Naive B cell (primary cell): ENCODE measurements at regions not wholly inside any gene's neighbourhood (a gene's known extent, or its start where the extent isn't known, plus 50 kb on each side); places are given as distances from the start of the nearest gene placed in this dataset.
A peak's percentile ranks its signal among the peaks of the same experiment; 100 is the strongest.

Experiments
- ATAC-seq, 2 donors: fragments of 150-1000 bp; cut with Tn5 transposase; 2 replicates each; pipeline ENCODE4 v1.10.0; 2021; ENCODE audit warnings: low read depth in 2 of 2, mild to moderate bottlenecking in 2 of 2, moderate library complexity in 2 of 2
- DNase-seq: peaks from one replicate; pipeline ENCODE4 v3.0.0; 2022
- H3K27ac Mint-ChIP-seq, 6 donors: one replicate each; pipeline ENCODE4 v1.8.0; 2020 to 2022; ENCODE audit warnings: mild to moderate bottlenecking in 6 of 6, mixed read lengths in 6 of 6, moderate library complexity in 5 of 6, inconsistent platforms in 2 of 6
- H3K27me3 Mint-ChIP-seq, 3 donors: one replicate each; pipeline ENCODE4 v1.8.0; 2021 to 2022; ENCODE audit warnings: mixed read lengths in 3 of 3, mild to moderate bottlenecking in 1 of 3
- H3K36me3 Mint-ChIP-seq, 2 donors: one replicate each; pipeline ENCODE4 v1.8.0; 2020 to 2022; ENCODE audit warnings: mixed read lengths in 2 of 2, inconsistent platforms in 1 of 2, mild to moderate bottlenecking in 1 of 2
- H3K4me1 Mint-ChIP-seq, 3 donors: one replicate each; pipeline ENCODE4 v1.8.0; 2020 to 2022; ENCODE audit warnings: mixed read lengths in 3 of 3, inconsistent platforms in 1 of 3, mild to moderate bottlenecking in 1 of 3, moderate library complexity in 1 of 3
- H3K4me3 Mint-ChIP-seq, 8 donors: one replicate each; pipeline ENCODE4 v1.8.0; 2020 to 2022; ENCODE audit warnings: mild to moderate bottlenecking in 8 of 8, mixed read lengths in 8 of 8, moderate library complexity in 8 of 8, inconsistent platforms in 2 of 8
- H3K9me3 Mint-ChIP-seq, 7 donors: one replicate each; pipeline ENCODE4 v1.8.0; 2020 to 2022; ENCODE audit warnings: mixed read lengths in 7 of 7, mild to moderate bottlenecking in 5 of 7, inconsistent platforms in 2 of 7, moderate library complexity in 1 of 7

DNA sequence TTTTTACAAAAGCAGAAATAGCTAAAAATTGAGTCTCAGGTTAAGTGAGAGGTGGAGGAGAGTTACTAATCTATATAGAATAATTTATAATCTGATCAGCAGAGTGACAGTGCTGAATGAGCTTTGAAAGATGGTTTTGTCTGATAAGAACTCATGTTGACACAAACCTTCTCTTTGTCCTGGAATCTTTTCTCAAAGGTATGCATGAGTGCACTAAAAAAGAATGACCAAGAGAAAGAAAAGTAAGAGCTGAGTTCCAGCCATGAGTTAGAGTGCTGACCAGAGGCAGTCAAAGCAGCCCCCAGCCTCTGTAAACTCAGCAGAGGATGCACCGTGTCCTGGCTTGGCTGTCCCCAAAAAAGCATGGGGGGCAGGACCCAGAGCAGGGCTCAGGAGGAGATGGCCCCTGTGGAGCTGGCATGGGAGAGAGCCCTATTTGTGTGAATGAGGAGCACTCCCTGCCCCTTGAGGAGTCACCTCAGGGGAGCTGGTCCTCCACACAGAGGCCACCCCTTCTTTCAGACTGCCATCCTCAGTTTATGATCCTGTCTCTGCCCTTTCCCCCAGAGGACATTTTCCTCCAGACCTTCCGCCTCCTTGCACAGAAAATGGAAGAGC lies 129.8 kb downstream of the SEC23A start:
- Mint-ChIP-seq H3K9me3 (peaks cover 0 to 16% (median 12%) of the 10 kb centered on the region in 7 donors), H3K4me3 (no peak overlapping the region), H3K4me1 (no peaks in the 10 kb centered on the region), H3K36me3 (no peaks in the 10 kb centered on the region), H3K27me3 (peaks cover 0 to 4% (median 0%) of the 10 kb centered on the region in 3 donors), H3K27ac (no peak overlapping the region)
- ATAC-seq (no peak), DNase-seq (no peak)

- ATAC-seq (no peak), DNase-seq (no peak)
- H3K27me3 Mint-ChIP-seq = no peaks in the 10 kb centered on the region
- no peaks in the 10 kb centered on the region for H3K4me1 Mint-ChIP-seq
- no peaks in the 10 kb centered on the region for H3K36me3 Mint-ChIP-seq
- no peak overlapping the region for H3K27ac Mint-ChIP-seq
- no peak overlapping the region for H3K4me3 Mint-ChIP-seq
- H3K9me3 Mint-ChIP-seq = peaks cover 0 to 16% (median 11%) of the 10 kb centered on the region in 7 donors
Measured at GRCh38 chr14:38972511-38972910, 130.5 kb downstream of the SEC23A start.

DNA sequence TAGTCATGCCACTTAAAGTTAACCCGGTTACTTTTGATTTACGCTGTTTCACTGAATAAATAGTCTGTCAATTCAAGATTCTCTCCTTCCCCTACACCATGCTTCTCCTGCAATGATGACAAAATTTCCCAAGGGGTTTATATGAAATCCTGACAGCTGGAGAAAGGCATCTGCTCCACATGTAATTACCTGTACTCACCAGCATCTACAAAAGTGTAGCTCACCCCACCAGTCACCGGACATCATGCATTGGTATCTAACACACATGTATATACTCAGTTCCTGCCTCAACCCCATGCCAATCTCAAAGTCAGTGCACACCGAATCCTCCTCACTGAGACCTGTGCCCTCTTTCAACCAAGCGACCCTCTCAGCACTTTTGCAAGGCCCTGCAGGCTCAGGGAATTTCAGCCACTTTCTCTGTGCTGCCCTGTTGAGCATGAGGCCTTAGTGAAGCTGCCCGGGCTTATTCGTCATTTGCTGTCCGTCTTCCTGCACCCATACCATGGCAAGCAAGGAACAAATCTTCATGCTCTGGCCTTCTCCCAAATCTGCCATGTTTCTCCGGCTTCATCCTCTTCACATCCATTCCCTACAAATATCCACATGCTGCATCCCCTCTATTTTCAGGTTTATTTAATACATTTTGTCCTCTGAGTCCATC lies 131.6 kb downstream of the SEC23A start:
- Mint-ChIP-seq H3K36me3 (no peaks in the 10 kb centered on the region), H3K4me1 (no peaks in the 10 kb centered on the region), H3K4me3 (no peak overlapping the region), H3K27me3 (no peaks in the 10 kb centered on the region), H3K9me3 (peaks cover 0 to 16% (median 5%) of the 10 kb centered on the region in 7 donors), H3K27ac (no peak overlapping the region)
- ATAC-seq = no peak
- no peak for DNase-seq

- H3K27ac Mint-ChIP-seq = no peak overlapping the region
- DNase-seq (no peak), ATAC-seq (no peak)
- no peak overlapping the region for H3K4me3 Mint-ChIP-seq
- H3K9me3 Mint-ChIP-seq = peaks cover 0 to 11% (median 0%) of the 10 kb centered on the region in 7 donors
- H3K4me1 Mint-ChIP-seq = no peaks in the 10 kb centered on the region
- H3K36me3 Mint-ChIP-seq = no peaks in the 10 kb centered on the region
- peaks cover 0 to 8% (median 6%) of the 10 kb centered on the region in 3 donors for H3K27me3 Mint-ChIP-seq
Measured at GRCh38 chr14:38964630-38965029, 138.4 kb downstream of the SEC23A start.

DNA sequence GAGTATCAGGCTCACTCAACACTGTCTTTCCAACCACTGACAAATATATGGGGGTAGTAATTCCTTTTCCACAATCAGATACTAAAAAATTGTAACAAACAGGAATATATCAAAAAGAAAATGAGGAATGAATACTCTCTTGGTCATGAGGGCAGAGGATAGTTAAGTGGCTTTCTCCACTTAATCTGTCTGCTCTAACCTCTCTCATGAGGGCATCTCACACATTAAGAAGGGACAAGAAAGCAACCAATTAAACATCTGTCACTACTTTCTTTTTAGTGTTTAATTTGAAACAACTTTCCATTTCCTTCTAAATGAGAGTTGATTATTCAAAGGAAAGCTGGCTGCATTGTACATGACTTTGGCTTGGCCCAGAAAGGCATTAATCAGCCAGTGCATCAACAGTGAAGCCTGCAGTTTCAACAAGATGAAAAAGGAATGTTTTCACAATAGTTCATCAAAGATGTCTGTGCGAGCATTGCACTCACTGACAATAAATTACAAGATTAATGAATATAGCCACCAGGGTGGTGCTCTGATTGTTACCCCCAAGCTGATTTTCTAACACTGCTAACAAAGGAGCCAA lies 142.0 kb downstream of the SEC23A start:
- Mint-ChIP-seq H3K36me3 (no peaks in the 10 kb centered on the region), H3K4me1 (no peaks in the 10 kb centered on the region), H3K27me3 (peaks cover 6 to 8% (median 6%) of the 10 kb centered on the region in 3 donors), H3K27ac (no peak overlapping the region), H3K9me3 (peaks cover 0 to under 1% (median 0%) of the 10 kb centered on the region in 7 donors), H3K4me3 (no peak overlapping the region)
- DNase-seq (no peak), ATAC-seq (no peak)

DNA sequence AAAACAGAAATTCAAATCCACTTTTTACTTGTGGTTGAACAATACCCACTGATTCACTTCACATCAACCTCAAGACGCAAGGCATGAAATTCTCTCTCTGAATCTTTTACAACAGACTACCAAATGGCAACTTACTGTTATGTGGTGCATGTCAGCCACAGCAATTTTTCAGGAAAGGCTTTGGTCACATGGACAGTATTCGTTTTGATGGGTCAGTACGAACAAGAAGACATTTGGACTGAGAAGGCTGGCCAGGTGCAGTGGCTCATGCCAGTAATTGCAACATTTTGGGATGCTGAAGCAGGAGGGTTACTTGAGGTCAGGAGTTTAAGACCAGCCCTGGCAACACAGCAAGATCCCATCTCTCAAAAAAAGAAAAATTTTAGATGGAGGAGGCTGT lies 144.0 kb downstream of the SEC23A start:
- no peak overlapping the region for H3K27ac Mint-ChIP-seq
- H3K4me1 Mint-ChIP-seq = no peaks in the 10 kb centered on the region
- H3K36me3 Mint-ChIP-seq = no peaks in the 10 kb centered on the region
- H3K9me3 Mint-ChIP-seq = no peaks in the 10 kb centered on the region
- ATAC-seq (no peak), DNase-seq (no peak)
- no peak overlapping the region for H3K4me3 Mint-ChIP-seq
- H3K27me3 Mint-ChIP-seq = peaks cover 6 to 11% (median 8%) of the 10 kb centered on the region in 3 donors

GRCh38 chr14:38958589-38958988 lies 144.4 kb downstream of the SEC23A start:
- no peak for DNase-seq
- peaks cover 9 to 11% (median 9%) of the 10 kb centered on the region in 3 donors for H3K27me3 Mint-ChIP-seq
- no peak overlapping the region for H3K4me3 Mint-ChIP-seq
- no peaks in the 10 kb centered on the region for H3K36me3 Mint-ChIP-seq
- ATAC-seq = no peak
- no peak overlapping the region for H3K27ac Mint-ChIP-seq
- H3K9me3 Mint-ChIP-seq = no peaks in the 10 kb centered on the region
- no peaks in the 10 kb centered on the region for H3K4me1 Mint-ChIP-seq

GRCh38 chr14:38951451-38951850 lies 151.6 kb downstream of the SEC23A start:
- ATAC-seq (no peak), DNase-seq (no peak)
- no peaks in the 10 kb centered on the region for H3K9me3 Mint-ChIP-seq
- no peak overlapping the region for H3K27ac Mint-ChIP-seq
- no peak overlapping the region for H3K4me3 Mint-ChIP-seq
- H3K4me1 Mint-ChIP-seq = no peaks in the 10 kb centered on the region
- H3K36me3 Mint-ChIP-seq = no peaks in the 10 kb centered on the region
- H3K27me3 Mint-ChIP-seq = peaks cover 6 to 9% (median 6%) of the 10 kb centered on the region in 3 donors

- DNase-seq (no peak), ATAC-seq (no peak)
- Mint-ChIP-seq H3K4me1 (no peaks in the 10 kb centered on the region), H3K9me3 (no peaks in the 10 kb centered on the region), H3K27ac (no peak overlapping the region), H3K36me3 (no peaks in the 10 kb centered on the region), H3K4me3 (peak overlapping the region in 2 of 8 donors; percentile 32 to 52), H3K27me3 (peaks cover 5 to 6% (median 6%) of the 10 kb centered on the region in 3 donors)
Measured at GRCh38 chr14:38950676-38951075, 152.4 kb downstream of the SEC23A start.

DNA sequence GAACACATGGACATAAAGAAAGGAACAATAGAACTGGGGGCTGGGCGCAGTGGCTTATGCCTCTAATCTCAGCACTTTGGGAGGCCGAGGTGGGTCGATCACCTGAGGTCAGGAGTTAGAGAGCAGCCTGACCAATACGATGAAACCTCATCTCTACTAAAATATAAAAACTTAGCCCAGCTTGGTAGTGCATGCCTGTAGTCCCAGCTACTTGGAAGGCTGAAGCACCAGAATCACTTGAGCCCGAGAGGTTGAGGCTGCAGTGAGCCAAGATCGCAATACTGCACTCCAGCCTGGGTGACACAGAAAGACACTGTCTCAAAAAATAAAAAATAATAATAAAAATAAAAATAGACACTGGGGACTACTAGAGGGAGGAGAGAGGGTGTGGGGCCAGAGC lies 154.5 kb downstream of the SEC23A start:
- H3K4me3 Mint-ChIP-seq = no peak overlapping the region
- no peak overlapping the region for H3K27ac Mint-ChIP-seq
- H3K4me1 Mint-ChIP-seq = no peaks in the 10 kb centered on the region
- no peak for ATAC-seq
- DNase-seq = no peak
- no peaks in the 10 kb centered on the region for H3K36me3 Mint-ChIP-seq
- peaks cover 2 to 5% (median 4%) of the 10 kb centered on the region in 3 donors for H3K27me3 Mint-ChIP-seq
- H3K9me3 Mint-ChIP-seq = peaks cover 0 to 3% (median 0%) of the 10 kb centered on the region in 7 donors

- Mint-ChIP-seq H3K4me1 (no peaks in the 10 kb centered on the region), H3K9me3 (peaks cover 0 to 3% (median 0%) of the 10 kb centered on the region in 7 donors), H3K27me3 (peaks cover 0 to 4% (median under 1%) of the 10 kb centered on the region in 3 donors), H3K36me3 (no peaks in the 10 kb centered on the region), H3K27ac (no peak overlapping the region), H3K4me3 (no peak overlapping the region)
- ATAC-seq (no peak), DNase-seq (no peak)
Measured at GRCh38 chr14:38948171-38948570, 154.9 kb downstream of the SEC23A start.

- peaks cover 0 to 3% (median 0%) of the 10 kb centered on the region in 7 donors for H3K9me3 Mint-ChIP-seq
- ATAC-seq (no peak), DNase-seq (no peak)
- H3K27ac Mint-ChIP-seq = no peak overlapping the region
- H3K27me3 Mint-ChIP-seq = no peaks in the 10 kb centered on the region
- no peak overlapping the region for H3K4me3 Mint-ChIP-seq
- H3K4me1 Mint-ChIP-seq = no peaks in the 10 kb centered on the region
- no peaks in the 10 kb centered on the region for H3K36me3 Mint-ChIP-seq
Measured at GRCh38 chr14:38947343-38947742, 155.7 kb downstream of the SEC23A start.

DNA sequence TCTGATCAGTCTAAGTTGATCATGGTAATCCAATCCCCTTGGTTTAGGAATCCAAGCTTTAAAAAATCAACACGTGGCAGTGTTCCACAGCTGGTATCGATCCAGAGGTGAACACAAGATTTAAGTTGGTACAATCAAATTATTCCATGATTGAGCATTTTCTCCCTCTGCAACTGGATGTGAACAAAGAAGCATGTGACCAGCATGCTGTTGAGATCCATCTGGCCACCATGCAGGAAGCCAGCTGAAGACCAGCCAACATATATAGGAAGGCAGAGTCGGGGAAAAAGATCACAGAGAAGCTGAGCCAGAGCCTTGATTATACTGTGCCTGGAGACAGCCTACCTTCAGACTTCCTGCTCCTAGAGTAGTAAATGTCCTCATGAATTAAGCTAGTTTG lies 158.3 kb downstream of the SEC23A start:
- Mint-ChIP-seq H3K27me3 (no peaks in the 10 kb centered on the region), H3K4me3 (no peak overlapping the region), H3K4me1 (no peaks in the 10 kb centered on the region), H3K36me3 (no peaks in the 10 kb centered on the region), H3K27ac (no peak overlapping the region), H3K9me3 (peaks cover 0 to 4% (median 0%) of the 10 kb centered on the region in 7 donors)
- ATAC-seq (no peak), DNase-seq (no peak)

DNA sequence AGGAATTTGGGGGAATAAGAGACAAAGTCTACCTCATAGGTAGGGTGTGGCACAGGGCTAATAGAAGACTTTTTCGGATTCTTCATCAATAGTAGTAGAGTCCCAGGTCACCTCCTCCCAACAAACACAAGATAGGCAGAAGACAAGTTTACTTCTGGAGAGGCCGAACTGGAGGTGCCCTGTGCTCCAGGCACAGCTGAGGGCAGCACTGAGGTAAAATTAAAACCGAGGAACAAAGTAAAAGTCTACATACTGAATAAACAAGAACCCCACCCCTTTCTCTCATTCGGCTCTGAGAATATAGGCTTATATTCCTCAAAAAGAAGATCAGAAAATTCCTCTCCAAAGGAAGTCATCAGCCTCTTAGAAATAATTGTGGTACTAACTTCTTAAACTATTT lies 161.5 kb downstream of the SEC23A start:
- no peak for ATAC-seq

More for the DNA sequence above, 161.5 kb downstream of the SEC23A start:
- Mint-ChIP-seq H3K4me1 (no peaks in the 10 kb centered on the region), H3K27me3 (no peaks in the 10 kb centered on the region), H3K9me3 (peaks cover 0 to 16% (median 6%) of the 10 kb centered on the region in 7 donors), H3K4me3 (no peak overlapping the region), H3K27ac (no peak overlapping the region), H3K36me3 (no peaks in the 10 kb centered on the region)
- DNase-seq = no peak
